A549 (cell line): ENCODE measurements at regions not wholly inside any gene's neighbourhood (a gene's known extent, or its start where the extent isn't known, plus 50 kb on each side); places are given as distances from the start of the nearest gene placed in this dataset.

Experiments
- ATAC-seq, 2 experiments: fragments of 200-7000 bp in 1 of 2; fragments of >200 bp in 1 of 2; cut with Nextera tagmentation in 1 of 2; cut with Tn5 transposase in 1 of 2; 3 replicates each; pipeline versions ENCODE4 v1.8.0 to v1.9.1; 2018 to 2020; ENCODE audit warnings: mild to moderate bottlenecking in 1 of 2, moderate library complexity in 1 of 2
- CTCF ChIA-PET: fragments of 300-600 bp; sonication (Branson Sonifier 250); formaldehyde crosslinking; extraction: SDS; loops from one replicate; lab custom pipeline; 2021; ENCODE audit warnings: antibody characterized with exemption, inconsistent platforms; lab: Yijun Ruan, JAX
- POLR2A ChIA-PET: fragments of 350-600 bp; formaldehyde crosslinking; extraction: SDS; loops from one replicate; lab custom pipeline; 2021; ENCODE audit warnings: antibody characterized with exemption, inconsistent platforms; lab: Yijun Ruan, JAX
- DNase-seq, 2 experiments: peaks; one replicate each; pipeline versions ENCODE4 v3.0.0 to v3.0.0-alpha.2; 2011 to 2016; ENCODE audit warnings: low read depth in 1 of 2, low spot score in 1 of 2
- FAIRE-seq: peaks from 2 replicates; lab custom pipeline; 2011; peaks lifted over from hg19 to GRCh38; lab: Jason Lieb, UNC
- H3K27ac ChIP-seq, 2 experiments: fragments of >200 bp; sonication (Bioruptor Twin); formaldehyde crosslinking; 3 replicates each; pipeline ENCODE4 v1.5.1; 2016 to 2017
- H3K4me1 ChIP-seq: fragments of >200 bp; sonication (Bioruptor Twin); formaldehyde crosslinking; 3 replicates; pipeline ENCODE4 v1.6.1; 2016
- H3K4me2 ChIP-seq: fragments of >200 bp; sonication (Bioruptor Twin); formaldehyde crosslinking; 3 replicates; pipeline ENCODE4 v1.6.1; 2016
- H3K4me3 ChIP-seq: fragments of >200 bp; sonication (Bioruptor Twin); formaldehyde crosslinking; 3 replicates; pipeline ENCODE4 v1.5.1; 2016
- H3K9me3 ChIP-seq: fragments of >200 bp; sonication (Bioruptor Twin); formaldehyde crosslinking; 3 replicates; pipeline ENCODE4 v1.6.1; 2016
- ATOH8 ChIP-seq: fragments of 250-450 bp; sonication (Bioruptor Pico); IDR thresholded peaks from 2 replicates; pipeline ENCODE4 v1.5.0; 2020; ENCODE audit warnings: low read depth, mild to moderate bottlenecking, moderate library complexity
- CBX2 ChIP-seq: fragments of 200-600 bp; sonication (generic); IDR thresholded peaks from 2 replicates; pipeline ENCODE4 v1.6.1; 2016; ENCODE audit warnings: low read depth, mild to moderate bottlenecking, borderline replicate concordance
- CBX8 ChIP-seq: fragments of 200-600 bp; sonication (generic); IDR thresholded peaks from 2 replicates; pipeline ENCODE4 v1.6.1; 2016
- FOSB ChIP-seq: fragments of 250-450 bp; sonication (Bioruptor Pico); IDR thresholded peaks from 2 replicates; pipeline ENCODE4 v1.5.0; 2020; ENCODE audit warnings: mild to moderate bottlenecking, moderate library complexity
- FOSL2 ChIP-seq, 2 experiments: fragments of 450-650 bp in 1 of 2; fragments of >200 bp in 1 of 2; sonication (Bioruptor Twin) in 1 of 2; formaldehyde crosslinking; IDR thresholded peaks; 2 replicates each; pipeline versions ENCODE4 v1.5.0 to v1.6.1; 2016 to 2020; ENCODE audit warnings: mild to moderate bottlenecking in 1 of 2, moderate library complexity in 1 of 2
- GATA3 ChIP-seq: IDR thresholded peaks from 2 replicates; pipeline ENCODE4 v1.6.1; 2012; ENCODE audit warnings: borderline replicate concordance
- HES2 ChIP-seq: fragments of >200 bp; sonication (Bioruptor Twin); formaldehyde crosslinking; IDR thresholded peaks from 2 replicates; pipeline ENCODE4 v1.6.1; 2016
- JUNB ChIP-seq: fragments of >200 bp; sonication (Bioruptor Twin); formaldehyde crosslinking; IDR thresholded peaks from 2 replicates; pipeline ENCODE4 v1.6.1; 2016
- KDM1A ChIP-seq: fragments of 200-600 bp; sonication (generic); IDR thresholded peaks from 2 replicates; pipeline ENCODE4 v1.6.1; 2016; ENCODE audit warnings: low read depth, mild to moderate bottlenecking
- MAX ChIP-seq: IDR thresholded peaks from 2 replicates; pipeline ENCODE4 v1.6.1; 2012
- MYC ChIP-seq: IDR thresholded peaks from 2 replicates; pipeline ENCODE4 v1.6.1; 2012; ENCODE audit warnings: mild to moderate bottlenecking, inconsistent platforms, low read length, improper control_type of control experiment, borderline replicate concordance
- PHF8 ChIP-seq: fragments of 200-600 bp; sonication (generic); IDR thresholded peaks from 2 replicates; pipeline ENCODE4 v1.6.1; 2016; ENCODE audit warnings: low read depth, mild to moderate bottlenecking, antibody characterized with exemption, moderate library complexity, borderline replicate concordance
- RFX5 ChIP-seq: fragments of 450-650 bp; IDR thresholded peaks from 2 replicates; pipeline ENCODE4 v1.7.1; 2014; ENCODE audit warnings: antibody characterized with exemption, mild to moderate bottlenecking, moderate library complexity
- RNF2 ChIP-seq: fragments of 200-600 bp; sonication (generic); IDR thresholded peaks from 2 replicates; pipeline ENCODE4 v1.6.1; 2016; ENCODE audit warnings: low read depth, mild to moderate bottlenecking, antibody characterized with exemption, moderate library complexity, borderline replicate concordance
- SMC3 ChIP-seq: fragments of >200 bp; sonication (Bioruptor Twin); formaldehyde crosslinking; IDR thresholded peaks from 3 replicates; pipeline ENCODE4 v1.6.1; 2018; ENCODE audit warnings: inconsistent platforms
- SREBF2 ChIP-seq: fragments of 450-650 bp; IDR thresholded peaks from 2 replicates; pipeline ENCODE4 v1.6.1; 2014; ENCODE audit warnings: mild to moderate bottlenecking, moderate library complexity
- ZFP36 ChIP-seq: fragments of 450-650 bp; IDR thresholded peaks from 2 replicates; pipeline ENCODE4 v1.6.1; 2014; ENCODE audit warnings: borderline replicate concordance; ENCODE audit not compliant: partially characterized antibody
- ZNF302 ChIP-seq: fragments of 250-450 bp; sonication (Bioruptor Pico); IDR thresholded peaks from 2 replicates; pipeline ENCODE4 v1.9.0; 2021; ENCODE audit warnings: inconsistent platforms, mild to moderate bottlenecking, moderate library complexity
- WGBS: methylation state at CpG from one replicate; pipeline ENCODE4 v1.1.6; 2017; ENCODE audit errors: missing lambda C conversion rate; 5-methylcytosine and 5-hydroxymethylcytosine counted together

GRCh38 chr5:124192716-124193115, 553.7 kb downstream of the ZNF608 start:
- Histone ChIP-seq H3K27ac (no peak overlapping the region), H3K4me3 (no peak overlapping the region), H3K9me3 (no peaks in the 10 kb centered on the region), H3K4me1 (0 out of 3 replicates have a peak, but pooled peaks cover 3% of the 10 kb centered on the region), H3K4me2 (no peak overlapping the region)
- 58% methylated on average over 3 of the region's 3 CpGs for WGBS
- ATAC-seq = no peak
- DNase-seq = no peak
- TF ChIP-seq SMC3 = no peak
- ChIA-PET CTCF (no interaction called here), POLR2A (interaction anchor here (0.7 kb wide), 1 partner anchor 199 kb away, joined by 3 read pairs; no protein-coding TSS in a partner anchor)
- no peak for FAIRE-seq

GRCh38 chr5:124185716-124186115, 560.7 kb downstream of the ZNF608 start:
- POLR2A ChIA-PET = no interaction called here
- DNase-seq (no peak), FAIRE-seq (no peak), ATAC-seq (no peak)
- TF ChIP-seq MAX = no peak
- TF ChIP-seq FOSL2 (IDR thresholded peaks at IDR 0.05) = no peak
- no peak for TF ChIP-seq FOSL2 (CRISPR knock-in tag; IDR thresholded peaks at IDR 0.05)
- TF ChIP-seq ATOH8 (CRISPR knock-in tag) = no peak
- no peak for TF ChIP-seq PHF8
- no peak for TF ChIP-seq FOSB
- TF ChIP-seq JUNB = no peak
- TF ChIP-seq RFX5 = no peak
- TF ChIP-seq ZNF302 (CRISPR knock-in tag) = no peak
- TF ChIP-seq ZFP36 = no peak
- TF ChIP-seq MYC = no peak
- CTCF ChIA-PET = no interaction called here
- Histone ChIP-seq H3K9me3 (no peaks in the 10 kb centered on the region), H3K4me1 (no peaks in the 10 kb centered on the region), H3K27ac (no peak overlapping the region), H3K4me3 (no peak overlapping the region), H3K4me2 (no peak overlapping the region)
- 54% methylated on average over 3 of the region's 3 CpGs for WGBS

- CTCF ChIA-PET = no interaction called here
- POLR2A ChIA-PET = no interaction called here
- Histone ChIP-seq H3K4me1 (no peaks in the 10 kb centered on the region), H3K9me3 (no peaks in the 10 kb centered on the region), H3K27ac (no peak overlapping the region), H3K4me3 (no peak overlapping the region), H3K4me2 (no peak overlapping the region)
- no peak for ATAC-seq
- TF ChIP-seq MAX = no peak
- no peak for TF ChIP-seq GATA3
- no peak for FAIRE-seq
- no peak for DNase-seq
Observed at GRCh38 chr5:124182133-124182532, 564.3 kb downstream of the ZNF608 start.

- ATAC-seq (no peak), FAIRE-seq (no peak), DNase-seq (no peak)
- Histone ChIP-seq H3K4me2 (no peak overlapping the region), H3K4me1 (no peaks in the 10 kb centered on the region), H3K27ac (no peak overlapping the region), H3K4me3 (no peak overlapping the region), H3K9me3 (no peaks in the 10 kb centered on the region)
- ChIA-PET CTCF (no interaction called here), POLR2A (no interaction called here)
- WGBS = 40% methylated on average over 2 of the region's 2 CpGs
- TF ChIP-seq KDM1A (no peak), MYC (no peak), ATOH8 (CRISPR knock-in tag) (no peak), RNF2 (no peak), FOSL2 (IDR thresholded peaks at IDR 0.05) (no peak), FOSL2 (CRISPR knock-in tag; IDR thresholded peaks at IDR 0.05) (no peak), SREBF2 (no peak), CBX2 (no peak), CBX8 (no peak), HES2 (no peak)
Observed at GRCh38 chr5:124180875-124181461, 565.5 kb downstream of the ZNF608 start.
